HepG2 (cell line): ENCODE measurements at regions not wholly inside any gene's neighbourhood (a gene's known extent, or its start where the extent isn't known, plus 50 kb on each side); places are given as distances from the start of the nearest gene placed in this dataset.

Source experiments
- BCL3 ChIP-seq: sonication (generic); formaldehyde crosslinking; IDR thresholded peaks from 2 replicates; pipeline ENCODE4 v1.5.1; 2020; ENCODE audit warnings: mild to moderate bottlenecking, missing genetic modification reagents, moderate library complexity
- CTCF ChIP-seq: sonication (generic); formaldehyde crosslinking; IDR thresholded peaks from 2 replicates; pipeline ENCODE4 v1.5.0; 2020; ENCODE audit warnings: mild to moderate bottlenecking, missing genetic modification reagents, moderate library complexity
- ELF4 ChIP-seq: sonication (generic); formaldehyde crosslinking; IDR thresholded peaks from 2 replicates; pipeline ENCODE4 v1.5.0; 2020; ENCODE audit warnings: missing genetic modification reagents, mild to moderate bottlenecking, moderate library complexity, borderline replicate concordance
- FOXK1 ChIP-seq: sonication (generic); formaldehyde crosslinking; IDR thresholded peaks from 2 replicates; pipeline ENCODE4 v1.4.0; 2020; ENCODE audit warnings: low read depth, missing genetic modification reagents, borderline replicate concordance
- POLR2A ChIP-seq, 2 experiments: IDR thresholded peaks; 2 replicates each; pipeline ENCODE4 v1.6.1; 2011; ENCODE audit warnings: low read depth in 2 of 2, low read length in 2 of 2, mild to moderate bottlenecking in 1 of 2, moderate library complexity in 1 of 2; ENCODE audit not compliant: insufficient read depth in 1 of 2
- RNF2 ChIP-seq: fragments of 450-650 bp; conservative IDR thresholded peaks from 2 replicates; pipeline ENCODE4 v1.6.1; 2016; ENCODE audit warnings: low read depth
- SNAPC2 ChIP-seq: sonication (generic); formaldehyde crosslinking; IDR thresholded peaks from 2 replicates; pipeline ENCODE4 v1.8.1; 2022; ENCODE audit warnings: mild to moderate bottlenecking, missing genetic modification reagents
- SNAPC5 ChIP-seq: sonication (generic); formaldehyde crosslinking; IDR thresholded peaks from 2 replicates; pipeline ENCODE4 v1.8.1; 2023; ENCODE audit warnings: mild to moderate bottlenecking, missing genetic modification reagents, borderline replicate concordance
- TRIM24 ChIP-seq: sonication (generic); formaldehyde crosslinking; IDR thresholded peaks from 2 replicates; pipeline ENCODE4 v1.8.0; 2022; ENCODE audit warnings: mild to moderate bottlenecking, missing genetic modification reagents
- USF2 ChIP-seq, 2 experiments: sonication (generic) in 1 of 2; formaldehyde crosslinking in 1 of 2; IDR thresholded peaks; 2 replicates each; pipeline versions ENCODE4 v1.5.1 to v1.6.1; 2011 to 2020; ENCODE audit warnings: borderline replicate concordance in 1 of 2, low read depth in 1 of 2, low read length in 1 of 2, mild to moderate bottlenecking in 1 of 2, missing genetic modification reagents in 1 of 2, moderate library complexity in 1 of 2
- ZBTB37 ChIP-seq: sonication (generic); formaldehyde crosslinking; IDR thresholded peaks from 2 replicates; pipeline ENCODE4 v1.4.0; 2020; ENCODE audit warnings: mild to moderate bottlenecking, missing genetic modification reagents
- ZNF747 ChIP-seq: sonication (generic); formaldehyde crosslinking; IDR thresholded peaks from 2 replicates; pipeline ENCODE4 v1.8.1; 2023; ENCODE audit warnings: missing genetic modification reagents, mild to moderate bottlenecking, borderline replicate concordance

GRCh38 chr6:170134471-170135440 is 156.1 kb downstream of the DLL1 start:
- no peak for TF ChIP-seq SNAPC5 (CRISPR knock-in tag)
- no peak for TF ChIP-seq ZNF747 (CRISPR knock-in tag)
- no peak for TF ChIP-seq BCL3 (CRISPR knock-in tag)
- TF ChIP-seq CTCF (CRISPR knock-in tag) = no peak
- TF ChIP-seq SNAPC2 (CRISPR knock-in tag) = no peak
- TF ChIP-seq ZBTB37 = no peak
- no peak for TF ChIP-seq RNF2
- no peak for TF ChIP-seq TRIM24 (CRISPR knock-in tag)
- no peak for TF ChIP-seq ELF4 (CRISPR knock-in tag)
- no peak for TF ChIP-seq USF2 (IDR thresholded peaks at IDR 0.05; ENCODE audit: low read depth, low read length)
- TF ChIP-seq USF2 (CRISPR knock-in tag; IDR thresholded peaks at IDR 0.05; ENCODE audit: borderline replicate concordance) = no peak
- no peak for TF ChIP-seq FOXK1 (CRISPR knock-in tag)
- TF ChIP-seq POLR2A (IDR thresholded peaks at IDR 0.05; ENCODE audit: insufficient read depth in 1 of 2, low read depth in 2 of 2, low read length in 2 of 2) = no peak
